ENCODE measurements at regions not wholly inside any gene's neighbourhood (a gene's known extent, or its start where the extent isn't known, plus 50 kb on each side); places are given as distances from the start of the nearest gene placed in this dataset.

DNA sequence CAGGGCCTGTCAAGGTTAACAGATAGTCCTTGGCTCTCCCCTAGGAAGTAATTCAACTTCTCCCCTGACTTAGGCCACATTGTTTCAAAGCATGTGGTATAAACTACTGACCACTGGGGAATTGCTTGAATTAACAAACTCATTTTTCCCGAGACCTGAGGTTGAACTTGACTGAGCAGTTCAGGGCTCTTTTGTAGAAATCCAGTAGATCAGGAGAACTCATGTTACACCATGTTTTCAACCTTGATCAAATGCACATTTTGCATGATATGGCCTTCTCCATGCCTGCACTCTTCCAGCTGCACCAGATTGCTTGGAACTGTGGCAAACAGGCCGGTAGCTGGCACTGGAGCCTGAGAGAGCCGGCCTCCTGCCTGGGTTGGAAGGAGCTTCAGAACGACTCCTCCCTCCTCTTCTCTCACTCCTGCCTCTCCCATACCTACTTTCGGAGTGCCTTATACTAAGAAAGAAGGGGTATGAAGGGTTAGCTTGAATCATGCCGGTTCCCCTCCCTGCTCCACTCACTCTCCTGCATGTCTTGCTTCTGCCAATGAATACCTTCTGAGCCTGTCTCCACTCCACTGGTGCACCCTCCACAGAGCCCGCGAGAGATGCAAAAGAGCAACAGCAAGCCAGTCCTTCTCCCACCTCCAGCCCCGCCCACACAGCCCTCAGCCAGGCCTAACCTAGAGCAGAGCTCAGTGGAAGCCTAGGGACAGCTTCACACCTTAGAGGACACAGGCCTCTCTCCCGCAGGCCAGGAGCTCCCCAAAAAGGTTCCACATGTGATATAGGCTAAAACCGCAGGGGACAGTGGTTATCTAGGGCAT lies 159.4 kb downstream of the MACROH2A1 start:
- TF ChIP-seq, protein P1, sequence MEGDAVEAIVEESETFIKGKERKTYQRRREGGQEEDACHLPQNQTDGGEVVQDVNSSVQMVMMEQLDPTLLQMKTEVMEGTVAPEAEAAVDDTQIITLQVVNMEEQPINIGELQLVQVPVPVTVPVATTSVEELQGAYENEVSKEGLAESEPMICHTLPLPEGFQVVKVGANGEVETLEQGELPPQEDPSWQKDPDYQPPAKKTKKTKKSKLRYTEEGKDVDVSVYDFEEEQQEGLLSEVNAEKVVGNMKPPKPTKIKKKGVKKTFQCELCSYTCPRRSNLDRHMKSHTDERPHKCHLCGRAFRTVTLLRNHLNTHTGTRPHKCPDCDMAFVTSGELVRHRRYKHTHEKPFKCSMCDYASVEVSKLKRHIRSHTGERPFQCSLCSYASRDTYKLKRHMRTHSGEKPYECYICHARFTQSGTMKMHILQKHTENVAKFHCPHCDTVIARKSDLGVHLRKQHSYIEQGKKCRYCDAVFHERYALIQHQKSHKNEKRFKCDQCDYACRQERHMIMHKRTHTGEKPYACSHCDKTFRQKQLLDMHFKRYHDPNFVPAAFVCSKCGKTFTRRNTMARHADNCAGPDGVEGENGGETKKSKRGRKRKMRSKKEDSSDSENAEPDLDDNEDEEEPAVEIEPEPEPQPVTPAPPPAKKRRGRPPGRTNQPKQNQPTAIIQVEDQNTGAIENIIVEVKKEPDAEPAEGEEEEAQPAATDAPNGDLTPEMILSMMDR (IDR thresholded peaks at IDR 0.05) = no peak
- no peak for TF ChIP-seq POLR2A (IDR thresholded peaks at IDR 0.05)

Measured in gastroesophageal sphincter (tissue), 3 donors.